Bronchial epithelial cell (primary cell): ENCODE measurements at regions not wholly inside any gene's neighbourhood (a gene's known extent, or its start where the extent isn't known, plus 50 kb on each side); places are given as distances from the start of the nearest gene placed in this dataset.
A peak's percentile ranks its signal among the peaks of the same experiment; 100 is the strongest.

ENCODE experiments used
- DNase-seq: peaks from one replicate; pipeline ENCODE4 v3.0.0-alpha.2; 2010; ENCODE audit warnings: low read depth
- FAIRE-seq: peaks from 2 replicates; lab custom pipeline; 2011; peaks lifted over from hg19 to GRCh38; lab: Jason Lieb, UNC
- H3K27me3 ChIP-seq: 2 replicates; pipeline ENCODE4 v1.5.1; 2011; ENCODE audit warnings: low read length; ENCODE audit not compliant: control insufficient read depth, insufficient read depth
- H3K36me3 ChIP-seq: 2 replicates; pipeline ENCODE4 v1.5.1; 2011; ENCODE audit warnings: low read length; ENCODE audit not compliant: control insufficient read depth, insufficient read depth
- H3K4me3 ChIP-seq: 2 replicates; pipeline ENCODE4 v1.5.1; 2011; ENCODE audit warnings: mild to moderate bottlenecking, low read depth, low read length, control low read depth
- TF ChIP-seq, protein P1 (sequence below): IDR thresholded peaks from 2 replicates; pipeline ENCODE4 v1.5.1; 2011; ENCODE audit warnings: mild to moderate bottlenecking, moderate library complexity, low read length, control low read depth, inconsistent platforms; ENCODE audit not compliant: insufficient read depth, severe bottlenecking

DNA sequence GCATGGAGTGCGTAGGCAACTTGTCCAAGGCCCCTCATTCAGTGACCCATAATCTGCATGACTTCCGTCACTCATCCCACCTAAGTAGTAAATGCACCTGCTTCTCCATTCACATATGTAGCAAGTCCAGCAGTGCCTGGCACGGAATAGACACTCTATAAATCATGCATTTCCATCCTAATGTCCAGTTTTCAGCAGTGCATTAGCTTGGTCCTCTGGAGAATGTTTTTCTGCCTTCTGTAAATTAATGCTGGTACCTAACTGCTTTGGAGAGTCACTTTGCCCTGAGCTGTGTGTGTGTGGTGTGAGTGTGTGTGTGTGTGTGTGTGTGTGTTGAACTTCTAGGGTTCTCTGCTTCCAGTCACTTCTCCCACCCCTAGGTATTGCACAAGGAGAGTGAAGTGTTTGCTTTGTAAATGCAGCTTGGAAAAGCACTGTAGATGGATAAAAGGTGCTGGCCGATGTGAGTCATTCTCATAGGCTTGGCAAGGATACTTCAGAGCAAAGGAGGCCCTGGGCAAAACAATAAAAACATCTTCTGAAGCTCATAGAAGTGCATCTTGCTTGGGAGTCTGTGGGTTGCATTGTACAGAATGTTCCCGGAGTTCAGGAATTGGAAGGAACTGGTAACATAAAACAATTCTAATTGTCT, 181.8 kb downstream of the KATNAL1 start:
- FAIRE-seq (peak; percentile 89), DNase-seq (peak; percentile 92)
- Histone ChIP-seq H3K4me3 (no peak overlapping the region), H3K36me3 (no peaks in the 10 kb centered on the region), H3K27me3 (no peaks in the 10 kb centered on the region)
- TF ChIP-seq, protein P1, sequence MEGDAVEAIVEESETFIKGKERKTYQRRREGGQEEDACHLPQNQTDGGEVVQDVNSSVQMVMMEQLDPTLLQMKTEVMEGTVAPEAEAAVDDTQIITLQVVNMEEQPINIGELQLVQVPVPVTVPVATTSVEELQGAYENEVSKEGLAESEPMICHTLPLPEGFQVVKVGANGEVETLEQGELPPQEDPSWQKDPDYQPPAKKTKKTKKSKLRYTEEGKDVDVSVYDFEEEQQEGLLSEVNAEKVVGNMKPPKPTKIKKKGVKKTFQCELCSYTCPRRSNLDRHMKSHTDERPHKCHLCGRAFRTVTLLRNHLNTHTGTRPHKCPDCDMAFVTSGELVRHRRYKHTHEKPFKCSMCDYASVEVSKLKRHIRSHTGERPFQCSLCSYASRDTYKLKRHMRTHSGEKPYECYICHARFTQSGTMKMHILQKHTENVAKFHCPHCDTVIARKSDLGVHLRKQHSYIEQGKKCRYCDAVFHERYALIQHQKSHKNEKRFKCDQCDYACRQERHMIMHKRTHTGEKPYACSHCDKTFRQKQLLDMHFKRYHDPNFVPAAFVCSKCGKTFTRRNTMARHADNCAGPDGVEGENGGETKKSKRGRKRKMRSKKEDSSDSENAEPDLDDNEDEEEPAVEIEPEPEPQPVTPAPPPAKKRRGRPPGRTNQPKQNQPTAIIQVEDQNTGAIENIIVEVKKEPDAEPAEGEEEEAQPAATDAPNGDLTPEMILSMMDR: no peak

DNA sequence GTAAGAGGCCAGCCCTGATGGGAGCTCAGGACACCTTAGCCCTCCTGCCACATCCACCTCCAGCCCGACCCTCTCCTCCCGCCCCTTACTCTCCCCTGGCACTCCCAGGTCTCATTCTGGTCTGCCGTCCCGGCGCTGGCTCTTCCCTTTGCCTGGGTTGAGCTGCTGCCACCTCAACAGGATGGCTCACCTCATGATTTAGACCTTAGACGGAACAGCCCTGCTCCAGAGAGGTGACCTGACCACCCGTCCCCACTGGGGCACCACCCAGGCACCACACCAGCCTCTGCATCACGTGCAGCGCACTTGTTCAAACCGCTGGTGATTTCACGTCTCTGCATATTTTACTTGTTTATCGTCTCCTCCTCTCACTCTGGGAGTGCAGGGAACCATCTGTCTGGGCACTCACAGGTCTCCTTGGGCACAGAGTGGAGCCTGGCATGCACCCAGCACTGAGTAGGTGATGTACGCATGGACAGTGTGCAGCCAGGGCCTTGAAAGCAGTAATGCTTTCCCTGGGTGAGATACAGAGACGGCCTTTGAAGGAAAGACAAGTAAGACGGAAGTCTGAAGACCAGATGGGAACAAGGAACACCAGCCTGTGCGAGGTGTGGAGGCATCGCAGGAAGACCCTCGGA, 183.1 kb downstream of the KATNAL1 start:
- TF ChIP-seq, protein P1: no peak
- no peak for DNase-seq
- Histone ChIP-seq H3K36me3 (no peaks in the 10 kb centered on the region), H3K4me3 (no peak overlapping the region), H3K27me3 (no peaks in the 10 kb centered on the region)
- FAIRE-seq: peak; percentile 7

DNA sequence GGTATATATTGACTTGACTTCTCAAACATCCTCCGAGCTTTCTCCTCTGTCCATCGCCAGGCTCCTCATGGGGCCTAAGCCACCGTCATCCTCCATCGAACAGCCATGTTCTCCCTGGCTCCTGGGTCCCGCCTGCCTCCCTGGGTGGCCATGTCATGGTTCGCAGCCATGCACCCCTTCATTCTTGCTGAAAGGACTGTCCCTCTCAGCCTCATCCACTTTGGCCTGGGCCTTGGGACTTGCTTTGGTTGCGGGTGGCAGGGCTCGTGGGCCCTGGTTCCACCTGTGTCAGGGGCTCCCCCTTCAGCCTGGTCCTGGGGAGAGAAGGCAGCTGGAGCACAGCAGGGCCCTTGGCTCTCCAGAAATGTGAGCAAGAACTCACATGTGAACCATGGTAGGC, 183.8 kb downstream of the KATNAL1 start:
- Histone ChIP-seq H3K36me3 (no peaks in the 10 kb centered on the region), H3K4me3 (no peak overlapping the region), H3K27me3 (no peaks in the 10 kb centered on the region)
- no peak for FAIRE-seq
- no peak for DNase-seq
- TF ChIP-seq, protein P1: no peak

DNA sequence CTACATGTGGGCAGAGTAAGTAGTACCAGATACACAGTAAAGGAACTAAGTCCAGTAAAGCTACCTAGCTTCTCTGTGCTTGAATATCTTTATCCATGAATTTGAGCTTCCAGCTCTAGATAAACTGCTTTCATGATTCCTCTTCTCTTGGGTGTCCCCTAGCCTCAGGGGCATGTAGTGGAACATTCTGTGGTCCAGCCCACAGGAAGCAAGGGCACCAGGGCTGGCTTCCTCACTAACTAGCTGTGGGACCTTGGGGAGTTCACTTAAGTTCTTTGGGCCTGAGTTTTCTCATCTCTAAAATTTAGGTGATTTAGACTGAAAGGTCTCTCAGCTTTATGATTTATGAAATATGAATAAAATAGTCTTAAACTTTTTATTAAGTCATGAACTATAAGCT, 185.7 kb downstream of the KATNAL1 start:
- H3K36me3 ChIP-seq: no peaks in the 10 kb centered on the region
- TF ChIP-seq, protein P1: no peak
- no peaks in the 10 kb centered on the region for H3K27me3 ChIP-seq
- FAIRE-seq (no peak), DNase-seq (no peak)
- H3K4me3 ChIP-seq: no peak overlapping the region

DNA sequence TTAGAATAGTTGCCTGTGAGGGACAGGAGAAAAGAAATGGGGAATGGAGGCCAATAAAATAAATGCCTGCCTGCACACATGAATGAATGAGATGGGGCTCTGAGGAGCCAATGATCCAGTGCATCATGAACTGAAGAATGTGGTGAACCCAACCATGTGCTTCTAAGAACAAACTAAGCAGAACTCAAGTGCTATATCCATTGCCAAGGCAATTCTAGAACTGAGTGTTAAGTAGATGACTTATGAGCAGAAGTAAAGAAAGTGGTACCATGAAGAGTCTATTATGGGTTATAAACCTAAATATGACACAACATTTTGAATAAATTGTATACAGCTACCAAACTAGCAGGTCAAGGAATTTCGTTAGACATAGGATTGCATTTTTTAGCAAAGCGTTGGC, 186.1 kb downstream of the KATNAL1 start:
- Histone ChIP-seq H3K36me3 (no peaks in the 10 kb centered on the region), H3K4me3 (no peak overlapping the region), H3K27me3 (no peaks in the 10 kb centered on the region)
- FAIRE-seq: no peak
- TF ChIP-seq, protein P1: no peak
- no peak for DNase-seq
